ENCODE measurements at regions not wholly inside any gene's neighbourhood (a gene's known extent, or its start where the extent isn't known, plus 50 kb on each side); places are given as distances from the start of the nearest gene placed in this dataset.

DNA sequence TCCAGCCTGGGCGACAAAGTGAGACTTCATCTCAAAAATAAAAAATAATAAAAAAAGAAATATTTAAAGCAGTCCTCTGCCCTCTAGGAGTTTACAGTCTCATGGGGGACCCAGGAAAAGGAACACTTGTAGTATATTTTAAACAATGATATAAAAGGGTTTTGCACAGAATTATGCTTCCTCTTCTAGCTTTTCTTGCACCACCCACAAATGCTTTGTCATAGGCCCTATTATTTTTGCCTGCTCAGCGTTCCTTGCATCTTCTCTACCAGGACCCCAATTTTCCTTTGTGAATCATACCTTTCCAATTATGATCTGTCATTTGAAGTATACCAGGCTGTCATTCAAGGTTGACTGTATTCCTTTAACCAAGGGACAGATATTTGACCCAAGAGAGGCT lies 164.8 kb upstream of the CDKN2B start:
- TF ChIP-seq, protein P1, sequence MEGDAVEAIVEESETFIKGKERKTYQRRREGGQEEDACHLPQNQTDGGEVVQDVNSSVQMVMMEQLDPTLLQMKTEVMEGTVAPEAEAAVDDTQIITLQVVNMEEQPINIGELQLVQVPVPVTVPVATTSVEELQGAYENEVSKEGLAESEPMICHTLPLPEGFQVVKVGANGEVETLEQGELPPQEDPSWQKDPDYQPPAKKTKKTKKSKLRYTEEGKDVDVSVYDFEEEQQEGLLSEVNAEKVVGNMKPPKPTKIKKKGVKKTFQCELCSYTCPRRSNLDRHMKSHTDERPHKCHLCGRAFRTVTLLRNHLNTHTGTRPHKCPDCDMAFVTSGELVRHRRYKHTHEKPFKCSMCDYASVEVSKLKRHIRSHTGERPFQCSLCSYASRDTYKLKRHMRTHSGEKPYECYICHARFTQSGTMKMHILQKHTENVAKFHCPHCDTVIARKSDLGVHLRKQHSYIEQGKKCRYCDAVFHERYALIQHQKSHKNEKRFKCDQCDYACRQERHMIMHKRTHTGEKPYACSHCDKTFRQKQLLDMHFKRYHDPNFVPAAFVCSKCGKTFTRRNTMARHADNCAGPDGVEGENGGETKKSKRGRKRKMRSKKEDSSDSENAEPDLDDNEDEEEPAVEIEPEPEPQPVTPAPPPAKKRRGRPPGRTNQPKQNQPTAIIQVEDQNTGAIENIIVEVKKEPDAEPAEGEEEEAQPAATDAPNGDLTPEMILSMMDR (IDR thresholded peaks at IDR 0.05): no peak
- no peak for TF ChIP-seq POLR2A (IDR thresholded peaks at IDR 0.05)
- TF ChIP-seq POLR2AphosphoS5 (IDR thresholded peaks at IDR 0.05): no peak
- no peak for TF ChIP-seq EP300 (IDR thresholded peaks at IDR 0.05)

Data from upper lobe of left lung (tissue), 4 donors.